ENCODE measurements at regions not wholly inside any gene's neighbourhood (a gene's known extent, or its start where the extent isn't known, plus 50 kb on each side); places are given as distances from the start of the nearest gene placed in this dataset.

DNA sequence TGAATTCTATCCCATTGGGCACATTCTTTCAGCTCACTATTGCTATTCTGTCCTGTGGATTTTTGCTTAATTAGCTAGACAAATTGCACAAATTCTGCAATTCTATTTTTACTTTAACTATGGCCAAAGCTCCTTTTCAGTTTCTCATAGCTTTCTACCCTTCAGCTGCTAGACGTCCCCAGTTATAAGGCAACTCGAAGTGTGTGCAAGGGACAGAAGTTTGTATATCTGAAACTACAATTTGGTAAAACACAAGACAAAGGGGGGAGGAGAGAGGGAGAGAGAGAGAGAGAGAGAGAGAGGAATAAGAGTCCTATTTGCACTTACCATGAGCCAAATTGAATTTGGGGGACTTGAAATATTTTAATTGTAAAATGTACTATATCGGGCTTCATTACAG, 91.8 kb downstream of the SETD4 start:
- TF ChIP-seq, protein P1, sequence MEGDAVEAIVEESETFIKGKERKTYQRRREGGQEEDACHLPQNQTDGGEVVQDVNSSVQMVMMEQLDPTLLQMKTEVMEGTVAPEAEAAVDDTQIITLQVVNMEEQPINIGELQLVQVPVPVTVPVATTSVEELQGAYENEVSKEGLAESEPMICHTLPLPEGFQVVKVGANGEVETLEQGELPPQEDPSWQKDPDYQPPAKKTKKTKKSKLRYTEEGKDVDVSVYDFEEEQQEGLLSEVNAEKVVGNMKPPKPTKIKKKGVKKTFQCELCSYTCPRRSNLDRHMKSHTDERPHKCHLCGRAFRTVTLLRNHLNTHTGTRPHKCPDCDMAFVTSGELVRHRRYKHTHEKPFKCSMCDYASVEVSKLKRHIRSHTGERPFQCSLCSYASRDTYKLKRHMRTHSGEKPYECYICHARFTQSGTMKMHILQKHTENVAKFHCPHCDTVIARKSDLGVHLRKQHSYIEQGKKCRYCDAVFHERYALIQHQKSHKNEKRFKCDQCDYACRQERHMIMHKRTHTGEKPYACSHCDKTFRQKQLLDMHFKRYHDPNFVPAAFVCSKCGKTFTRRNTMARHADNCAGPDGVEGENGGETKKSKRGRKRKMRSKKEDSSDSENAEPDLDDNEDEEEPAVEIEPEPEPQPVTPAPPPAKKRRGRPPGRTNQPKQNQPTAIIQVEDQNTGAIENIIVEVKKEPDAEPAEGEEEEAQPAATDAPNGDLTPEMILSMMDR (IDR thresholded peaks at IDR 0.05; ENCODE audit: low read depth, low read length) = no peak
- TF ChIP-seq, protein P2, sequence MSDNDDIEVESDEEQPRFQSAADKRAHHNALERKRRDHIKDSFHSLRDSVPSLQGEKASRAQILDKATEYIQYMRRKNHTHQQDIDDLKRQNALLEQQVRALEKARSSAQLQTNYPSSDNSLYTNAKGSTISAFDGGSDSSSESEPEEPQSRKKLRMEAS (IDR thresholded peaks at IDR 0.05; ENCODE audit: low read depth, low read length) = no peak
- TF ChIP-seq POLR2A (IDR thresholded peaks at IDR 0.05; ENCODE audit: extremely low read depth, insufficient read length) (no peak), MYC (IDR thresholded peaks at IDR 0.05; ENCODE audit: low read depth, low read length) (no peak)
